GM18868 (cell line): ENCODE measurements at regions not wholly inside any gene's neighbourhood (a gene's known extent, or its start where the extent isn't known, plus 50 kb on each side); places are given as distances from the start of the nearest gene placed in this dataset.
"Not testable (repeated sequence)": the region's sequence is repeated elsewhere in the genome, so short reads cannot be mapped to it uniquely, and the experiment has no call there.

ENCODE experiments used
- ATAC-seq: cut with Tn5 transposase; IDR thresholded peaks from one replicate; pipeline ENCODE4 v1.9.1; 2021; ENCODE audit warnings: mild to moderate bottlenecking, moderate library complexity; ENCODE audit not compliant: unreplicated experiment

DNA sequence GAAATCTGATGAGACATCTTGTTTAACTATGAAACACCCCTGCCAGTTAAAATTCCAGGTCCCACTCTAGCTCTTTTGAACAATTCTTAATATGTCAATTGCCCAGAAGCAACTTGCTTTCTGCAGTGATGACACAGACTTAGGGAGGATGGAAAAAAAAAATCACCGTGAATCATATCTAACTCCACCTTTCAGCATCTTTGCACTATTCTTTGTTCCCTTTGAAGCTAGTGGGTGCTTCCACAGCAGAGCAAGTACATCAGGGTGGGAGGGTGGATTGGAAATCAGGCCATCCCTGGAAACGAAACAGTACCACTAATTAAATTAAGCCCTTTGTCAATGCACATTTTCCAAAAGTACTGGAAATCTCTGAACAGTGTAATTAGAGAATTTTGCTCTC, 324.3 kb upstream of the MEIS1 start:
- no peak for ATAC-seq

DNA sequence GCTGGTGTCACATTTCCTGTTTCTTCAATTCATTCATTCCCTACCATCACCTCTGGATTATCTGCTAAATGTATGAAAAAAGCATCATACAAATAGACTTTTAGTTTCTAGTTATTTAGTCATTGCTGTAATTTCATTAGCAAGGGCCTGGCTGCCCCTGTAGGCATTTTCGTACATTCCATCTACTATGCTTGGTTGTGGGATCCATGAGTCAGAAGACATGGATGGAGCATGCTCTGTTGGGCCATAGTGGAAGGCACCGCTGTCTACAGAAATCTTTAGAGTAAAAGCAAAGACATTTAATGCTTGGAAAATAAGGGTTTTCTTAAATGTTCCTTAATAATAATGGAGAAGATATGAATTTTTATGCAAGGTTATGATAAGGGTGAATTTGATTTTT, 324.8 kb upstream of the MEIS1 start:
- no peak for ATAC-seq

DNA sequence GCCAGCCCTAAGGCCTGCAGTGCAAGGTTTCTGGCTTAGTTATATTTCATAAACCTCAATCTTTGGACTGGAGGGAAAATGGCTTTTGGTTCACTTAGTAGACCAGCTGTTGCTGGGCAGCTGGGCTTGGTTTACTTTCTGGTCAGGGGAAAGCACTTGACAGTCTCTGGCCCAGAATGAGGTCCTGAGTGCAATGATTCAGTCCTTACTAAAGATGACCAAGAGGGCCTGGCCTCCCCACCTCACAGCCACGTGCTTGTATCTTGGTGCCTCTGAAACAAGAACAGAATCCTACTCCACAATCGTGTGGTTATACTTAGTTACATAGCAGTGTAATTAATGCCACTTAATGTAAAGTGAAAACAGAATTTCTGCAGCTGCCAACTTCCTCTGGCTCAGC, 325.5 kb upstream of the MEIS1 start:
- no peak for ATAC-seq

DNA sequence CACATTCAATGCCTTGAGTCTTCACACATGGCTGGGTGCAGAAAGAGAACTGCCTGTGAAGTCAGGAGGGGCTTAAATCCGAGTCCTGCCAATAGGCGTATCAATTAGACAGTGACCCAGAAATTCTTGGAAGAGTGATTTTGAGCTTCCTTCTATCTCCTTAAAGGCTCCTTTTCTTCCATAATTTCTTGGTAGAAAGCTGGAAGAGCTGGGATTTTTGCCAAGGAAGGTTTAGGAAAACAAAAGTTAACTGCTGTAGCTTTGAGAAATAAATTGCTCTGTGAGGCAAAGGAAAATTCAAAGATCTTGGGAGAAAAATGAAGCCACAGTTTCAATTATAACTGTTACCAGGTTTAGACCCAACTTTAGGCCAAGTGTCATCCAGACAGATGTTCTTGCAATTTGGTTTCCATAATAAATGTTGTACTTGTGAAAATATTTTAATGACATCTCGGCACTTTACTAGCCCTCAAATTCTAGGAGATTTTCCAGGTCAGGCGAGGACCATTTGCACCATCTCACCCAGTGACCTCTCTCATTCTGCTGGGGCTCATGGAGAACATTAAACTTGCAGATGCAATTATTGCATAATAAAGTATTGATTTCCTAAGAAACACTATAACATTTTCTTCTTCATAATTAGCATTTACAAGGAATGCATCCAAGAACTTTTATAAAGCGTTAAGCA, 329.7 kb upstream of the MEIS1 start:
- no peak for ATAC-seq

DNA sequence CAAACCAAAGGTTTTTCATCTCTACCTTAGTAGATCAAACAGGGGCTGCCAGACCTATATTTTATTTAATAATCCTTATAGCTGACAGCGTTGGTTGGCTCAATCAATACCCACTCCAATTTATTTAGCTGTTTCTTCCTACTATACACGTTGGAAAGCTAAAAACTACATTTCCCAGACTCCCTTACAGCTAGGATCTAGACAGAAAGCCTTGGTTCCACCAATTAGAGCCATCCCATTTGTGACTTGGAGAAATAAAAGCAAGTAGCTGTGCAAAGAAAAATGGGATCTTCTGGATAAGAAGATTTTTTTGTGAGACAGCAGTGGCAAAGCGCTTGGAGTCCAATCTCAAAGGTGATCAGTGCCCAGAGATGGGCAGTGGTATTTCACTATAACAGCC, 331.3 kb upstream of the MEIS1 start:
- ATAC-seq, result no peak

DNA sequence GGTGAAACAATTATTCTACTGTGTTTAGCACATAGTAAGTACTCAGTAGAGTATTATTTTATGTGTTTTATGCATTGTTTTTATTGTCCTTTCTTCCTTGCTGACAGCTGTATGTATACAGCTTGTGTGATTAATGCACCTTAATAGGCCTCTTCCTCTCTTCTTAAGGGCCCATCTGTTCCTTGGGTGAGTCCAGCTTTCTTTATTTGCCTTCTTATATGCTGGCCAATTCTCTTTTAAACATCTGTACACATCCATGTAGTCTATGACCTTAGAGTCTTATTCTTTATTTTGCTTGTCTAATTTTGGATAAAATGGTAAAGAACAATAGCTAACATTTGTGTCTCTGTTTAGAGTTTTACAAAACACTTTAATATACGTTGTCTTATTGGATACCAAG, 333.7 kb upstream of the MEIS1 start:
- no peak for ATAC-seq

DNA sequence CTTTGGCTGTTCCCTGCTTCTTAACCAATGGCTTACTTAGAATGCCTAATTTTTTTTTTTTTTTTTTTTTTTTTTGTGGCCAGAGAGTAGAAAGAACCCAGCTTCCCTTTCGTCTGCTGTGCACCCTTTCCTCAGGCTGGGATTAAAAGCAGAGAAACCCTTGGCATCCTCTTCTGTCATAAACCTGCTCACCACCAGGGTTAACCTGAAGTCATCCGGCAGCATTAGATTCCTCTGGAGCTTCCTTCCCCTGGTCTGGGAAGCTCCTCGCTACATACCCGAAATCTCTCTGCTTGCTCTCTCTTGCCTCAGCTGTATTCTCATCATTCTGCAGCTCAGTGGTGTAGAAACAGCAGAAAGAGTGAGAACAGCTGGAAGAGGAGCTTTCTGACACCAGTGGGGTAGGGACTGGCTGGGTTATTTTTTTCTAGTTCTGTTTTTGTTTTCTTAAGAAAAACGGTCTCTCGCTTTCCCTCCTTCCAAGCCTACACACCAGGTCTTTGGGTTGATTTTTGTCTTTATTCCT, 339.0 kb upstream of the MEIS1 start:
- ATAC-seq, result no peak

DNA sequence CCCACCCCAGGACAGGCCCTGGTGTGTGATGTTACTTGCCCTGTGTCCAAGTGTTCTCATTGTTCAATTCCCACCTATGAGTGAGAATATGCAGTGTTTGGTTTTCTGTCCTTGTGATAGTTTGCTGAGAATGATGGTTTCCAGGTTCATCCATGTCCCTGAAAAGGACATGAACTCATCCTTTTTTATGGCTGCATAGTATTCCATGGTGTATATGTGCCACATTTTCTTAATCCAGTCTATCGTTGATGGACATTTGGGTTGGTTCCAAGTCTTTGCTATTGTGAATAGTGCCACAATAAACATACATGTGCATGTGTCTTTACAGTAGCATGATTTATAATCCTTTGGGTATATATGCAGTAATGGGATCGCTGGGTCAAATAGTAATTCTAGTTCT, 340.2 kb upstream of the MEIS1 start:
- ATAC-seq, result not testable (repeated sequence)

DNA sequence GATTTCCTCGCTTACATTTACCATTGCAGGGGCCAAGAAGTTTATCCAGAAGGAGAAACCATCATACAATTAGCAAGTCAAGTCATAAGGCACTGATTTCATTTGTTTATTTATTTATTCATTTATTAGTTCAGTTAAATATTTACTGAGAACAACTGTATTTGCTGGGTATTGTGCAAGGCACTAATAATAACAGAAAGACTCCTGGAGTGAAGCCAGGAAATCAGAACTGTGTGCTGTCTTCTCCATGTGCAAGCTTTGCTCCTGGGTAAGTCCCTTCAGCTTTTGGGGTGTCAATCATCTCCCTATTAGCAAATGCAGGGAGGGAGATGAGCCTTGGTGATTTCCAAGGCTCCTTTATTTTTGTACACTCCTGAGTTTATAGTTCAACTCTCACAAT, 341.6 kb upstream of the MEIS1 start:
- ATAC-seq, result no peak

DNA sequence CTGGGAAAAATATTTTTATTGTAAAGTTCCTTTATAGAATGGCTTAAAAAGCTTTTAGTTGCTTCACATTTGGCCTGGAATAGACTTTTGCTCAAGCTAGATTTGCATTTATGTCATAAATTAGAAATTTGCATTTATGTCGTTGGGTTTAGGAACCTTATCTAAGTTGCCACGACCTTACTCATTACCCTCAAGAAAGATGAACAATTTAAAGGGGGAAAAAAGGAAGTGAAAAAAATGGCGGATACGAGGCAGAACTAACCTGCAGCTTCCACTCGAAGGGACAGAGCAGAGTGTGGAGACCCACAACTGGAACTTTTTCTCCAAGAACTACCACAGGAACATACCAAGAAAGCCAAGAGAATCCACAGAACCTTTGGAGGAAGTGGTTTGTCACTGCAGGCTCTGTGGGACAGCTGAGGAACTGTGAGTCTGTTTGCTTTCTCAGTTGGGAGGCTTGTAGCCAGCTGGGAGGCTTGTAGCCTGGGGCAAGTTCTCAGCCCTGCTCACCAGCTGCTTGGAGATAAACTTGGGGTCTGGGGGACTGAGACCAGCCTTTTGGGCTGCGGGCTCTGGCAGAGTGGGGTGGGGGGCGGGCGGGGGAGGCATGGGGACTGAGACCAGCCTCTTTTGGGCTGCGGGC, 349.9 kb upstream of the MEIS1 start:
- no peak for ATAC-seq

DNA sequence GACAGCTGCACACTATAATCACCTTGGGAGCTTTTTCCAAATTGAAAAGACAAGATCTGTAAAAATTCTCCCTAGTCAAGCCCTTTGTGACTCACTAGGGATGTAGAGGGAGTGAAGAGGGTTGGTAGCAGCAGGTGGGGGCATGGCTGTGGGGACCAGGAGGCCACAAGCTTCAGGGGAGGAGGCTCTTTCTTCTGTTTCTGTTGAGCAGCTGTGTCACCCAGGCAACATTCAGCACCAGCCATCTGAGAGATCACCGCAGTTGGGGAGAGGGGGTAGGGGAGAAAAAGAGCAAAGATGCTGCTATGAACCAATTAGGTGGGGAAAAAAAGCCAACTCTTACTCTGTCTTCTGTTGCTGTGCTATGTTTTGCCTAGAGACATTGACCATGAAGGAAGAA, 352.3 kb upstream of the MEIS1 start:
- ATAC-seq, result no peak

DNA sequence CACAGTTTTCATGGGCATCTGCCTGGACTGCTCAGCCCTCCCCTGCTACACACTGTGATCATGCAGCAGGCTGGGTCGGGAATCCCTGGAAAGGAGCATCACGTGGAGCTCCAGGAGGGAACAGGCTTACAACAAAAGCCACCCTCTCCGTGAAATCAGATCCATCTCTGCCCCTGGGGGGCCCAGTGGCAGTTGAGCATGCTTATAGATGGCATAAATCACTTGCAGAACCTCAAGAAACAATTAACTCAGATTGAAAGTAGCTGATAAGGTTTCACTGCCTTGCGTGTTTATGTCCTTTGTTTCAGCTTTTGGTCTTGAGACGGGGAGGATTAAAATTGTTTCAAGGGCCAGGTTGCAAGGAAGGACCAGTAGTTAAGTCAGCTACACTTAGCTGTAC, 354.8 kb upstream of the MEIS1 start:
- ATAC-seq, result no peak

DNA sequence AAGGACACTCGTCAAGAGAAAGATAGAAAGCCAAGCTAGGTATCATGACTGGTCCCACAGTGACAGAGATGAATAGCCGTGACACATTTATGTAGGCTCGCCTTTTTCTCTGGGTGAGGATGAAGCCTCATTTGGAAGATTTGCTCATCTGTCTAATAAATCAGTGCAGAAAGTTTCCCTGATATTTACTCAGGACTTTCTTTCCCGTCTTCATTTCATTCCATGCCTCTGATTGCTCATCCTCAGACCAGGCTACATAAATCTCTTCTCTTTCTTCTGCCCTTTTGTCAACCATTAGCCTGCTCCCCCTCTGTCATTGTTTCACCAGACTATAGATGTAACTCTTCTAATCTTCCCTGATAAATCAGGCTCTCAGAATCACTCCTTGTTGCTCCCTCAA, 361.8 kb upstream of the MEIS1 start:
- ATAC-seq, result no peak

DNA sequence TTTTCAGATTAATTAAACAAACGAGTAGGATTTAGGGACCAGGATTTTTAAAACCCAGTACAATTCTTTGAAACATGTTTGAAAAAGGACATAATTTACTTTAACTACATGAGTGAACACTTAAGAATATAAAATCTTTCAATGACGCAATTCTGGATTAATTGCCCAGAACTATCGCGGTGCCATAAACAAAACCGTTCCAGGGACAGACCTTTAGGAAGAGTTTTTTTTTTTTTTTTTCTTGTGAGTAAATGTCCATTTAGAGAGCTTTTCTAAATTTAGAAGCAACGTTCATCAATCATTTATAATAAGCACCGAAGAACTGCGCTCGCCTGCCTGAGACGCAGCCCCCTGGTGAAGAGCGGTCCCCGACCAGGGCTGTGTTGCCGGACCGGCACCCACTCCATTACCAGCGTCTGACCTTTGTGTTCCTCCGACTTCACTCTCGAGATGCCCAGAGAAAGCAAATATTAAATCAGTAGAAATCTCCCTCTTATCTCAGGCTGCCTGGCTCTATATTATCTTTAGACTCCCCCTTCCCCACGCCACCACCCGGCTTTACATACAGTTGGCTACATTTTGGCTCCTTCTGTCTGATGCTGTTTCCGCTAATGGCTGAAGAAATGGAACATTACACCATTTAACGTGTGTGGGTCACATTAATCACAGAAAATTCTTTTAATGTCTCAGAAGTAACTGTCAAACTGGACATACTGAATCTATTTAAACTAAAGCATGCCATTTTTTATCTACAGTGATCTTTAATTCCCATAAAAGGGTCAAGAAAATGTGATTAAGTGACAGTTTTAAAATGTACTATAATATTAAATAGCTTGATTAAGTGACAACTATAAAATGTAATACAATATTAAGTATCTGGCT, 364.0 kb upstream of the MEIS1 start:
- no peak for ATAC-seq

DNA sequence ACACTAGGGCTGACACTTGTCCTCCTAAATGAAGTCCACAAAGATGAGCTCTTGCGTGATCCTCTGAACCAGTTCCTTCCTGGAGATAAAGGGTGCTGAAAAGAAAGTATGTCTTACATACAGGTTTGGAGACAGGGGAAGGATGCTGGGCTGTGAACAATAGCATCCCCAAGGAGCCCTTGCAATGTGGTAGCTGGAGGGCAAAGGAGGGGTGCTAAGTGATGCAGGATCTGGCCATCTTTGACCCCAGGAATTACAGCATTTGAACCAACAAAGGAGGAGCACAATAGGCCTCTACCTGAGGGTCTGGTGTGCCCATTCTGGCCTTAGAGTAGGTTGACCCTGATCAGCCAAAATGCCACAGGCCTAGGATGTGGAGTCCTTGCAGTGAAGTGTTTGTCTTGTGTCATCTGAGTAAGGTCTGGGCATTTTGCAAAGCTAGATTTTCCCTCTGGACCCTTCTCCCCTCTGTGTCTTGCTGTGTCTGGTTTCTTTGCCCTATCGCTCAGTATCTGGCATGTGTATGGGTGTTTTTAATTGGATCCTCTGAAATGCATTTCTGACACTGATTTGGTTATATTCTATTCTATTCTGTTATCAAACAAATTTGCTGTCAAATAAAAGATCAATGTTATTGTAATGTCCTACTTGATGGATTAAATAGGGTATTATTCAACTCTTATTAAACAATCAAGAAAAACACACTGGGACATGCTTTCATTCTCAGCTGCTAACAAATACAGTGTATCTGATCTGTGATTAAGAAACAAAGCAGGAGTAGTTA, 364.8 kb upstream of the MEIS1 start:
- ATAC-seq, result no peak

DNA sequence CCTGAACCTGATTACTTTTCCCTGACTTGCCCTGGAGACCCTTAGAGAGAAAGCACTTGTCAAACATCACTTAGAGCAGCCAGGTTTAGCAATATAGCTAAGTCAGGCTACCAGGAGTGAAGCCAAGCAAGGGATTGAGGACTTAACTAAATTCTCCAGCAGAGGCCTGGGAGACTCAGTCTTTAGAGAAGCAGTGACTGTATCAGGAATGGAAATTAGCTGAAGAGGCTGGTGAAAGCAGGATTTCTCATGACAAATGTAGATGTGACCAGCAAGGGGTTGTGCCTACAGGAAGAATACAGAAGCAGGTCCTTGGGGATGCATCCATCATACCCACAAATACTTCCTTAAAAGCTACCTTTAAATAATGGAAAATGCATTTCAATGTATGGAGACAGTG, 368.9 kb upstream of the MEIS1 start:
- no peak for ATAC-seq

DNA sequence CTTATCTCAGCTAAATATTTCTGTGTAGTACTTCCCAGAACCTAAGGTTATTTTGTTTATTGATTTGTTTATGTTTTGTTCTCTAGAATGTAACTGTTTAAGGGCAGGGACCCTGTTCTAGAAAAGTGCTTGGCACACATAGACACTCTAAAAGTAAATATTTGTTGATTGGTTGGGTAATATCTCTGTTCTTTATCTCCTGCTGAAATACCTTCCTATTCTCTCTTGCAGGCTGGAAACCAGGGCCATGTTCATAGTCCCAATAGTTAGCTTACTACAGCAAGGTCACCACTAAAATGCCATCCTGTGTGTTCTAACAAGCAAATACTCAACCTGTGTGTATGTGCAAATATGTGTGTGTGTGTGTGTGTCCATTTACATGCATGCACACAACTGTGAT, 375.6 kb upstream of the MEIS1 start:
- no peak for ATAC-seq

DNA sequence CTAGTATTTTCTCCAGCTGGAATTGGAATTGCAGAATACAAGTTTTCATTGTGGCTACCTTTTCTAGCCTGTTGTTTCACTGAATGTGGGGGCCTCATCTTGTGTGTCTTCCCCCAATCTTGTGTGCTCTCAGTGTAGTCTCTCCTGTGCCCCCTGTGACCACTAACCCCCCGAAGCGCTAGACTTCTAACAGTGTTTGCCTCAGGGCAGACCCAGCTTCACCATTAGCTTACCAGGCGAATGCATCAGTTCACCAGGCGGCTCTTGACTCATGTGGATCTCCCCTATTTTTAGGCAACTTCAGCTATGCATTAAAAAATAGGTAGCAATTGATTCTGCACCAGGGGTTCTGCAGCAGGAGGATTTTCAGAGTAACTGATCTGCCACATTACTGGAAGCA, 376.2 kb upstream of the MEIS1 start:
- ATAC-seq, result no peak

DNA sequence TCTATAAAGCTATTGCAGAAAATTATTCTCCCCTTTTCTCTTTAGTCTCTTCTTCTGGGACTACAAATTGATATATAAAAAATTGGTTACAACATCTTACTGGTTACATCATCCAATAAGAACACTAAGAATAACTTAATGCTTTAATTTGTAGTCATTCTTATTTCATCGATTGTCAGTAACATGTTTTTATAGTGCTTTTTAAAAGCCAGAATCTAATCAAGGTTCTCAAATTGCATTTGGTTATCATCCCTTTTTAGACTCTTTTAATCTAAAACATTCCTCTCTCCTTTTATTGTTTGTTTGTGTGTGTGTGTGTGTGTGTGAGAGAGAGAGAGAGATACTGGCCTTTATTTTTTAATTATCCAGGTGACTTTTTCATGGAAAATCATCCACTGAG, 377.1 kb upstream of the MEIS1 start:
- ATAC-seq, result no peak

DNA sequence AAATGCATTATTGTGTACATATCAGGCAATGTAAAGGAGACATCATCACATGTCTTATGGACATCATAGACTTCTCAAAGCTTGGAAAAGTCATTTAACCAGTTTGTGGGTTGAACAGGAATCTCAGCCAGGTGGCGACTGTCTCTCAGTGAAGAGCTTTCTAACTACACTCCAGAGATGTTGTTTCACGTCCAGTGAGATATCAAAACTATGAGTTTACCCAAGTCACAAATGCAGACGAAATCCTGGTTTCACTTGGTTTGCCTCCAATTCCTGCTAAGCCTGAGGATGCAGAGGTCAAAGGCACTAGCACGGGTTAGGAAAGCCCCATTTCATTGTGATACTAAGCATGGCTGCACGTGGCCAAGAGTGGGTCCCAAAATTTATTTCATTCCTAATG, 384.5 kb upstream of the MEIS1 start:
- ATAC-seq, result no peak

DNA sequence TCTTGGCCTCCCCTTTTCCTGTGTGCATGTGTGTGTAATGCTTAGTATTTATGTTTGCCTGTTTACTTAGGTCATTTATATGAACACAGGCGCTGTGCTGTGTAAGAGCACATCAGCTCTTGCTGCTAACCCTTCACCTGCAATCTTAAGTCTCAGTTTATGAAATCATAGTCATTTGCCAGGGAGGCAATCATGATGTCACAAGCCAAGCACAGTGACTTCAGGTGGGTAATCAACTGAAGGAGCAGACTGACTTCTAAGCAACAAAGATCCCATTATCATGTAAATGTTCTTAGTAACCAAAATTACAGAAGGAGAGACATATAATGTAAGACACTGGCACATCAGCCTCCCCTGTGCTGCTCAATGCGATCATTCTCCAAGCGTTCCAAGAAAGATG, 386.3 kb upstream of the MEIS1 start:
- no peak for ATAC-seq
